Inflammatory macrophage treated with lipopolysaccharide for 1 hour (primary cell): ENCODE measurements at regions not wholly inside any gene's neighbourhood (a gene's known extent, or its start where the extent isn't known, plus 50 kb on each side); places are given as distances from the start of the nearest gene placed in this dataset.

Source experiments
- DNase-seq, 2 donors: peaks; one replicate each; pipeline ENCODE4 v3.0.0-alpha.2; 2020 to 2022

DNA sequence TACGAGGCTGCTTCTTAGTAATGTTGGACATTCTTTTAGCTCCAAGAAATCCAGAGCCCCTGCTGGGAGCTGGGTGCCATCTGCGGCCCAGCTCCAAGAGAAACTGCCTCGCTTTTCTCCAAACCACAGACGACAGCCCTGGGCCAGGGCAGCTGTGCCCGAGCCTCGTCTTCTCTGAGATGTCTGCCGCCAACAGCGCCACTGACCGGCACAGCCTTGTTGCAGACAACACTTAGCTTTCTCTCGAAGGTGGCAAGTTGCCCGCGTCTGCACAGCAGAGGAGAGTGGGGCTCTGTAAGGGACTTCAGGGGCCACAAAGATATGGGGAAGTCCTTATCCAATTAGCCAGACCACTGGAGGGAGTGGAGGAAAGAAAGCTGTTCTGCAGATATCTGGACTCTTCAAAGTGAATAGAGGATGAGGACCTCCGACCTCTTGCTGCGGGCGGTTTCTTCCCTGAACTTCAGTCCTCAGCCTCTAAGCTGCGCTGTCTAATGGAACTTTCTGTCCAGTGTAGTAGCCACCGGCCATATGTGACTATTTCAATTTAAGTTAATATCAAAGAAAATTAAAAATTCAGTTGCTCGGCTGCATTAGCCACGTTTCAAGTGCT is 63.9 kb upstream of the DISP3 start:
- no peak for DNase-seq

DNA sequence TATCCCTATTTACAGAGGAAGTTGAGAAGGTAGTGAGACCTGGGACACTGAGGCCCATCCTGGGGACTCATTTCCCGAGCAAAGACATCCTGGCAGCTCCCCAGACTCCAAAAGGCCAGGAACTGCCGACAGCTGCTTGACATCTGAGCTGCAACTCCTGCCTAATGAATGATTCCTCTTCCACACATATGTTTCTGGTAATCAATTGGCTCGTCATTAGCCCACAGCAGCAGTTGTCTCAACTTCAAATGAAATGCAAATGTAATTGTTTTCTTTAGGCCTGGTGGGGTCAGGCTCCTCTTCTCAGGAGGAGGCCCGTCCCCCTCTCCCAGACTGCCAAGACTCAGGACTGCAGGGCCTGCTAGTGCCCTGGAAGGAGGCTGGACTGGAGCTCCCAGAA is 61.8 kb upstream of the DISP3 start:
- no peak for DNase-seq

DNA sequence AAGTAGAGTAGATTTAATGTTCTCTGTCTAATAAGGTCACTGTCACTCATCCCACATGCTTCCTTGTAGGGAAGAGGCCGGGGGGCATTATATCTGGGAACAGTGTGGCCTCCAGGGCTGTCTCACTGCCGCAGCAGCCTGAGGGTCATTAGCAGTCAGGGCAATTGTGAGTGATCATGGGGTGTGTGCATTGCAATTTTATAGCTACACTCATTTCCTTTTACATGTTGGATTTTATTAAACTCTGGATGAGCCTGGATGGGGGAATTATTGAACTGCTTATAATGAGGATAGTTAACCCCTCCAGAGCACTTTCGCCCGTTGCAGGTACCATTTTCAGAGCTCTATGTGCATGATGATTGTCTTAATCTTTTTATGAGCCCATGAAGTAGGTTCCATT is 60.9 kb upstream of the DISP3 start:
- no peak for DNase-seq

DNA sequence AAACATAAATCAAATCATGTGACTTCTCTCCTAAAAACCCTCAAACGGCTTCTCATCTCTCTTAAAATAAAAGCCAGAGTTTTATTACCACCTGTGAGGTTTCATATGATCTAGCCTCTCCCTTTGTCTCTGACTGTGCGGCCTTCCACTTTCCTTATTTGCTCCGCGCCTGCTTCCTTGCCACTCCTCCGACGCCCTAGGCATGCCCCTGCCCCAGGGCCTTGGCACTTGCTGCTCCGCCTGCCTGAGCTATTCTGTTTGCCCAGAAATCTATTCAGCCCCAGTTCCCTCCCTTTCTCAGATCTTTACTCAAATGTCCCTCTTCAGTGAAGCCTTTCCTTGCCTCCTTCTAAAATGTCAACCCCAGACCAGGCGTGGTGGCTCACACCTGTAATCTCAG is 57.5 kb upstream of the DISP3 start:
- no peak for DNase-seq

DNA sequence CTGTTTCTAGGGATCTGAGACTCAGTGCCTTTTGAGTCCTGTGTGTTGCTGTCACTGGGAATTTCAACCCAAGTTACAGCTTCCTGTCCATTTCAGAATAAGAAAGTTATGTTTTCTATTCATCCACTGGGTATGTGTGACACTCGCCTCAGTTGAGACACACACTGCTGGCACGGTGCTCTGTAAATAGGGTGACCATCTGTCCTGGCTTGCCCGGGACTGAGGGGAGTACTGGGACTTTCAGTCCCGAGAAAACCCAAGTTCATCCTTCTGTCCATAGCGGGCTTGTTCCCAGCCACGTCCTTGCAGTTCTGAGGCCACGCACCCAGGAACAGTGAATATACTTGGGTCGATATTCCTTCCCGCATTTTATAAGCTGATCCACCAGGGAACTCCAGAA is 56.3 kb upstream of the DISP3 start:
- no peak for DNase-seq

DNA sequence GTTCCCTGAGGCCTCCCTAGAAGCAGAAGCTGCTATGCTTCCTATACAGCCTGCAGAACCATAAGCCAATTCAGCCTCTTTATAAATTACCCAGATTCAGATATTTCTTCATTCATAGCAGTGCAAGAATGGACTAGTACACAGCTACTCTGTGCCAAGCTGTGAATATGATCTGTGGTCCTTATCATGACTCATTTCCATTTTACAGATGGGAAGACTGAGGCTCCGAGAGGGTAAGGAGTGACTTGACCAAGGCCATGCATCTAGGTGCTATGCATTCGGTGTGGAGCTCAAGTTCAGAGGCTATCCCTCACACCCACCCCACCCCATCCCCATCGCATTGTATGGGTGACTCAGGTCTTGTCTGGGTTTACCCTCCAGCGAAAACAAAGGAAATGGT is 52.3 kb upstream of the DISP3 start:
- no peak for DNase-seq

DNA sequence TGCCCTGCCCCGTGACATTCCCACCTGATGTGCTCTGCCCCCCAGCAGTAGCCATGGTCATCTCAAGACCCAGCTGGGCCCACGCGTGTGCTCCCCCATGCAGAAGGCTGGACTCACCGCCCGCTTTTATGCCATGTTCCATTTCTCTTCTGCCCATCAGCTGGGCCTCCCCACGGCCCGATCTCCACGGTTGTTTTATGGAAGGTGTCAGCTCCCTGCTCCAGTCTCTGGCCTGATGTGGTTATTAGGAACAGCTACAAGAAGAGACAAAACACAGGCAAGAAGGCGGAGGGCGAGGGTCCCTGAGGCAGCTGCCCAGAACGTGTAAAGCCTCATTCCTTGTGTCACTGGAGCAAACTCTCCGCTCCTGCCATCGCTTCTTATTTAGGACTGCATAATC is 50.2 kb upstream of the DISP3 start:
- DNase-seq, result no peak
